GM23338 (cell line): ENCODE measurements at regions not wholly inside any gene's neighbourhood (a gene's known extent, or its start where the extent isn't known, plus 50 kb on each side); places are given as distances from the start of the nearest gene placed in this dataset.

Source experiments
- ATAC-seq: fragments of 200-7000 bp; cut with Tn5 transposase; 3 replicates; pipeline ENCODE4 v1.9.1; 2020
- DNase-seq: peaks from one replicate; pipeline ENCODE4 v3.0.0-alpha.2; 2015; ENCODE audit warnings: low spot score
- H2AFZ ChIP-seq: fragments of 200-600 bp; sonication (generic); 2 replicates; pipeline ENCODE4 v1.8.0; 2016; ENCODE audit warnings: antibody characterized with exemption, mild to moderate bottlenecking, moderate library complexity
- H3F3A ChIP-seq: fragments of 200-600 bp; sonication (generic); replicated peaks from 2 replicates; pipeline ENCODE4 v1.8.0; 2017; ENCODE audit warnings: antibody characterized with exemption, mixed run types, low read depth
- H3K27ac ChIP-seq: fragments of 200-600 bp; sonication (generic); 2 replicates; pipeline ENCODE4 v1.6.1; 2016; ENCODE audit warnings: low read depth
- H3K27me3 ChIP-seq: fragments of 200-600 bp; sonication (generic); 2 replicates; pipeline ENCODE4 v1.8.0; 2016; ENCODE audit warnings: mild to moderate bottlenecking, mixed run types, moderate library complexity; ENCODE audit not compliant: insufficient read depth
- H3K36me3 ChIP-seq: fragments of 200-600 bp; sonication (generic); 2 replicates; pipeline ENCODE4 v1.8.0; 2016; ENCODE audit warnings: mild to moderate bottlenecking; ENCODE audit not compliant: insufficient read depth
- H3K4me1 ChIP-seq: fragments of 200-600 bp; sonication (generic); 2 replicates; pipeline ENCODE4 v1.8.0; 2016; ENCODE audit warnings: mild to moderate bottlenecking, moderate library complexity; ENCODE audit not compliant: insufficient read depth
- H3K4me2 ChIP-seq: fragments of 200-600 bp; sonication (generic); 2 replicates; pipeline ENCODE4 v1.7.1; 2017; ENCODE audit warnings: mixed run types
- H3K4me3 ChIP-seq: fragments of 200-600 bp; sonication (generic); 2 replicates; pipeline ENCODE4 v1.6.1; 2016; ENCODE audit warnings: mixed run types
- H3K79me2 ChIP-seq: fragments of 200-600 bp; sonication (generic); replicated peaks from 2 replicates; pipeline ENCODE4 v1.8.0; 2017; ENCODE audit warnings: mild to moderate bottlenecking; ENCODE audit not compliant: insufficient read depth
- H3K9me2 ChIP-seq: fragments of 200-600 bp; sonication (generic); 2 replicates; pipeline ENCODE4 v1.8.0; 2017; ENCODE audit not compliant: insufficient read depth
- H4K20me1 ChIP-seq: fragments of 200-600 bp; sonication (generic); replicated peaks from 2 replicates; pipeline ENCODE4 v1.8.0; 2017; ENCODE audit warnings: mild to moderate bottlenecking; ENCODE audit not compliant: insufficient read depth
- H3K27ac Mint-ChIP-seq: 2 replicates; pipeline ENCODE4 v1.8.0; 2020; ENCODE audit warnings: inconsistent platforms, mild to moderate bottlenecking, moderate library complexity, mixed read lengths
- H3K27me3 Mint-ChIP-seq: 3 replicates; pipeline ENCODE4 v1.8.0; 2022; ENCODE audit warnings: low read depth, mild to moderate bottlenecking, moderate library complexity, mixed read lengths, inconsistent platforms; ENCODE audit not compliant: insufficient read depth, poor library complexity
- H3K36me3 Mint-ChIP-seq: 3 replicates; pipeline ENCODE4 v1.8.0; 2021; ENCODE audit warnings: low read depth, mild to moderate bottlenecking, inconsistent platforms, moderate library complexity, mixed read lengths
- H3K4me1 Mint-ChIP-seq: 3 replicates; pipeline ENCODE4 v1.8.0; 2020; ENCODE audit warnings: mild to moderate bottlenecking, inconsistent platforms, mixed read lengths
- H3K4me3 Mint-ChIP-seq: 3 replicates; pipeline ENCODE4 v1.8.0; 2021; ENCODE audit warnings: moderate library complexity, mild to moderate bottlenecking, inconsistent platforms, mixed read lengths
- H3K9me3 Mint-ChIP-seq: 3 replicates; pipeline ENCODE4 v1.8.0; 2020; ENCODE audit warnings: moderate library complexity, mild to moderate bottlenecking, inconsistent platforms, mixed read lengths
- CREB1 ChIP-seq: fragments of 250-450 bp; sonication (Bioruptor Pico); IDR thresholded peaks from 2 replicates; pipeline ENCODE4 v1.5.0; 2020; ENCODE audit warnings: low read depth, mild to moderate bottlenecking, moderate library complexity
- EZH2phosphoT487 ChIP-seq: fragments of 200-600 bp; sonication (generic); IDR thresholded peaks from one replicate; pipeline ENCODE4 v1.8.1; 2018; ENCODE audit warnings: antibody characterized with exemption; ENCODE audit not compliant: unreplicated experiment
- JUNB ChIP-seq: IDR thresholded peaks from one replicate; pipeline ENCODE4 v1.6.1; 2016; ENCODE audit warnings: antibody characterized with exemption; ENCODE audit not compliant: unreplicated experiment
- NANOG ChIP-seq: IDR thresholded peaks from 2 replicates; pipeline ENCODE4 v1.6.1; 2016; ENCODE audit warnings: antibody characterized with exemption, borderline replicate concordance
- POLR2AphosphoS5 ChIP-seq: IDR thresholded peaks from 2 replicates; pipeline ENCODE4 v1.6.1; 2016; ENCODE audit warnings: antibody characterized with exemption, low read depth
- STAT1 ChIP-seq: IDR thresholded peaks from one replicate; pipeline ENCODE4 v1.6.1; 2016; ENCODE audit warnings: antibody characterized with exemption; ENCODE audit not compliant: unreplicated experiment
- ZNF114 ChIP-seq: fragments of 250-450 bp; sonication (Bioruptor Pico); IDR thresholded peaks from 2 replicates; pipeline ENCODE4 v1.5.0; 2020; ENCODE audit warnings: mild to moderate bottlenecking, moderate library complexity
- ZNF331 ChIP-seq: fragments of 250-450 bp; sonication (Bioruptor Pico); IDR thresholded peaks from 2 replicates; pipeline ENCODE4 v1.5.0; 2020; ENCODE audit warnings: low read depth, mild to moderate bottlenecking, moderate library complexity
- TF ChIP-seq, protein P1 (sequence below): fragments of 250-450 bp; sonication (Bioruptor Pico); IDR thresholded peaks from 2 replicates; pipeline ENCODE4 v1.5.0; 2020; ENCODE audit warnings: mild to moderate bottlenecking, moderate library complexity
- TF ChIP-seq, protein P2 (sequence below): IDR thresholded peaks from 2 replicates; pipeline ENCODE4 v1.6.1; 2016; ENCODE audit warnings: antibody characterized with exemption
- TF ChIP-seq, protein P3 (sequence below): IDR thresholded peaks from one replicate; pipeline ENCODE4 v1.6.1; 2018; ENCODE audit warnings: antibody characterized with exemption; ENCODE audit not compliant: unreplicated experiment

DNA sequence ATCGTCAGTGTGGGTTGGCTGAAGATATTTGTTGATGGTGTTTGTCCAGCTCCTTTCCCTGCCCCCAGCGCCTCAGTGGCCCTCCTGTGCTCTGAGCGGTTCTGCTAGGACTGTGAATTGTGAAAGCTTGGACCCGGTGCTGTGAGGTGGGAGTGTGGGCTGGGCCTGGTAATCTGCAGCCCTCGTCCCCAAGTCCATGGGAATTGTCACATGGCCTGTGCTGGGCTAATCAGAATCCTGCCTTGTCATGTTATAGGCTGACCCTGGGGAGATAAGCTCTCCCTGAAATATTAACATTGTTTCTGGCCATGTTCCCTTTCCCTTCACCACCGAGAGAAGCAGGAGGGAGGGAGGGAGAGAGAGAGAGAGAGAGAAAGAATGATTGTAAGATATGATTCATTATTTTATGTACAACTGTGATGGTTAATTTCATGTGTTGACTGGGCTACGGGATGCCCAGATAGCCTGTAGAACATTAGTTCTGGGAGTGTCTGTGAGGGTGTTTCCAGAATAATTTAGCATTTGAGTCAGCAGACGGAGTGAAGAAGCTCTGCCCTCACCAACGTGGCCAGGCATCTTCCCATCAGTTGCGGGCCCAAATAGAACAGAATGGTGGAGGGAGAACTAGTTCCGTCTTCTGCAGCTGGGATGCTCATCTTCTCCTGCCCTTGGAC is 62.4 kb downstream of the TFAP2C start (continued):
- TF ChIP-seq, protein P1, sequence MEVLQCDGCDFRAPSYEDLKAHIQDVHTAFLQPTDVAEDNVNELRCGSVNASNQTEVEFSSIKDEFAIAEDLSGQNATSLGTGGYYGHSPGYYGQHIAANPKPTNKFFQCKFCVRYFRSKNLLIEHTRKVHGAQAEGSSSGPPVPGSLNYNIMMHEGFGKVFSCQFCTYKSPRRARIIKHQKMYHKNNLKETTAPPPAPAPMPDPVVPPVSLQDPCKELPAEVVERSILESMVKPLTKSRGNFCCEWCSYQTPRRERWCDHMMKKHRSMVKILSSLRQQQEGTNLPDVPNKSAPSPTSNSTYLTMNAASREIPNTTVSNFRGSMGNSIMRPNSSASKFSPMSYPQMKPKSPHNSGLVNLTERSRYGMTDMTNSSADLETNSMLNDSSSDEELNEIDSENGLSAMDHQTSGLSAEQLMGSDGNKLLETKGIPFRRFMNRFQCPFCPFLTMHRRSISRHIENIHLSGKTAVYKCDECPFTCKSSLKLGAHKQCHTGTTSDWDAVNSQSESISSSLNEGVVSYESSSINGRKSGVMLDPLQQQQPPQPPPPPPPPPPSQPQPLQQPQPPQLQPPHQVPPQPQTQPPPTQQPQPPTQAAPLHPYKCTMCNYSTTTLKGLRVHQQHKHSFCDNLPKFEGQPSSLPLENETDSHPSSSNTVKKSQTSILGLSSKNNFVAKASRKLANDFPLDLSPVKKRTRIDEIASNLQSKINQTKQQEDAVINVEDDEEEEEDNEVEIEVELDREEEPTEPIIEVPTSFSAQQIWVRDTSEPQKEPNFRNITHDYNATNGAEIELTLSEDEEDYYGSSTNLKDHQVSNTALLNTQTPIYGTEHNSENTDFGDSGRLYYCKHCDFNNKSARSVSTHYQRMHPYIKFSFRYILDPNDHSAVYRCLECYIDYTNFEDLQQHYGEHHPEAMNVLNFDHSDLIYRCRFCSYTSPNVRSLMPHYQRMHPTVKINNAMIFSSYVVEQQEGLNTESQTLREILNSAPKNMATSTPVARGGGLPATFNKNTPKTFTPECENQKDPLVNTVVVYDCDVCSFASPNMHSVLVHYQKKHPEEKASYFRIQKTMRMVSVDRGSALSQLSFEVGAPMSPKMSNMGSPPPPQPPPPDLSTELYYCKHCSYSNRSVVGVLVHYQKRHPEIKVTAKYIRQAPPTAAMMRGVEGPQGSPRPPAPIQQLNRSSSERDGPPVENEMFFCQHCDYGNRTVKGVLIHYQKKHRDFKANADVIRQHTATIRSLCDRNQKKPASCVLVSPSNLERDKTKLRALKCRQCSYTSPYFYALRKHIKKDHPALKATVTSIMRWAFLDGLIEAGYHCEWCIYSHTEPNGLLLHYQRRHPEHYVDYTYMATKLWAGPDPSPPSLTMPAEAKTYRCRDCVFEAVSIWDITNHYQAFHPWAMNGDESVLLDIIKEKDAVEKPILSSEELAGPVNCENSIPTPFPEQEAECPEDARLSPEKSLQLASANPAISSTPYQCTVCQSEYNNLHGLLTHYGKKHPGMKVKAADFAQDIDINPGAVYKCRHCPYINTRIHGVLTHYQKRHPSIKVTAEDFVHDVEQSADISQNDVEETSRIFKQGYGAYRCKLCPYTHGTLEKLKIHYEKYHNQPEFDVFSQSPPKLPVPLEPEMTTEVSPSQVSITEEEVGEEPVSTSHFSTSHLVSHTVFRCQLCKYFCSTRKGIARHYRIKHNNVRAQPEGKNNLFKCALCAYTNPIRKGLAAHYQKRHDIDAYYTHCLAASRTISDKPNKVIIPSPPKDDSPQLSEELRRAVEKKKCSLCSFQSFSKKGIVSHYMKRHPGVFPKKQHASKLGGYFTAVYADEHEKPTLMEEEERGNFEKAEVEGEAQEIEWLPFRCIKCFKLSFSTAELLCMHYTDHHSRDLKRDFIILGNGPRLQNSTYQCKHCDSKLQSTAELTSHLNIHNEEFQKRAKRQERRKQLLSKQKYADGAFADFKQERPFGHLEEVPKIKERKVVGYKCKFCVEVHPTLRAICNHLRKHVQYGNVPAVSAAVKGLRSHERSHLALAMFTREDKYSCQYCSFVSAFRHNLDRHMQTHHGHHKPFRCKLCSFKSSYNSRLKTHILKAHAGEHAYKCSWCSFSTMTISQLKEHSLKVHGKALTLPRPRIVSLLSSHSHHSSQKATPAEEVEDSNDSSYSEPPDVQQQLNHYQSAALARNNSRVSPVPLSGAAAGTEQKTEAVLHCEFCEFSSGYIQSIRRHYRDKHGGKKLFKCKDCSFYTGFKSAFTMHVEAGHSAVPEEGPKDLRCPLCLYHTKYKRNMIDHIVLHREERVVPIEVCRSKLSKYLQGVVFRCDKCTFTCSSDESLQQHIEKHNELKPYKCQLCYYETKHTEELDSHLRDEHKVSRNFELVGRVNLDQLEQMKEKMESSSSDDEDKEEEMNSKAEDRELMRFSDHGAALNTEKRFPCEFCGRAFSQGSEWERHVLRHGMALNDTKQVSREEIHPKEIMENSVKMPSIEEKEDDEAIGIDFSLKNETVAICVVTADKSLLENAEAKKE (CRISPR knock-in tag) = no peak
- TF ChIP-seq ZNF114 (CRISPR knock-in tag) (no peak), EZH2phosphoT487 (no peak), ZNF331 (CRISPR knock-in tag) (no peak), POLR2AphosphoS5 (no peak)

DNA sequence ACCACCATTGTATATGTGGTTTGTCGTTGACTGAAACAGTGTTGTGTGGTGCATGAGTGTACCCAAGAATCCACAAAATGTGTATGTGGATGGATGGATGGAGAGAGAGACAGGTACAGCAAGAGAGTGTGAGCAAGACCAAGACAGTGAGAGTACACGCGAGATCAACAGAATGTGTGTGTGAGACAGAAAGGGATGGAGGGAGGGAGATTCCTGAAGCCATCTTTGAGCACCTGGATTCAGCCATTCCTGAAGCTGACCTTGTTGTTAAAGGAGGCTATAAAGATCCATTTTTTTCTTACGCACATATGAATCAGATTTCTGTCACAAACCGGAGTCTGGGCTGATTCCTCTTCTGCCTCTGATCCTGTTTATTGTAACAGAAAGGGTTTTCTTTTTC is 64.1 kb downstream of the TFAP2C start:
- no peaks in the 10 kb centered on the region for H3F3A ChIP-seq
- H4K20me1 ChIP-seq = no peaks in the 10 kb centered on the region
- Mint-ChIP-seq H3K4me1 (peaks cover 25% of the 10 kb centered on the region), H3K27me3 (peaks cover 7% of the 10 kb centered on the region), H3K4me3 (no peak overlapping the region), H3K27ac (no peak overlapping the region), H3K36me3 (no peaks in the 10 kb centered on the region), H3K9me3 (no peaks in the 10 kb centered on the region)
- no peaks in the 10 kb centered on the region for H3K79me2 ChIP-seq
- no peaks in the 10 kb centered on the region for H3K27me3 ChIP-seq
- no peak overlapping the region for H3K27ac ChIP-seq
- H3K4me3 ChIP-seq = no peak overlapping the region
- no peak for DNase-seq
- H3K9me2 ChIP-seq = no peaks in the 10 kb centered on the region
- H3K4me2 ChIP-seq = no peak overlapping the region
- H2AFZ ChIP-seq = no peak overlapping the region
- H3K4me1 ChIP-seq = peaks cover 22% of the 10 kb centered on the region; the same call in 1 of the 2 replicates
- H3K36me3 ChIP-seq = no peaks in the 10 kb centered on the region
- ATAC-seq = no peak
- TF ChIP-seq JUNB = no peak
- TF ChIP-seq NANOG = no peak
- TF ChIP-seq, protein P2, sequence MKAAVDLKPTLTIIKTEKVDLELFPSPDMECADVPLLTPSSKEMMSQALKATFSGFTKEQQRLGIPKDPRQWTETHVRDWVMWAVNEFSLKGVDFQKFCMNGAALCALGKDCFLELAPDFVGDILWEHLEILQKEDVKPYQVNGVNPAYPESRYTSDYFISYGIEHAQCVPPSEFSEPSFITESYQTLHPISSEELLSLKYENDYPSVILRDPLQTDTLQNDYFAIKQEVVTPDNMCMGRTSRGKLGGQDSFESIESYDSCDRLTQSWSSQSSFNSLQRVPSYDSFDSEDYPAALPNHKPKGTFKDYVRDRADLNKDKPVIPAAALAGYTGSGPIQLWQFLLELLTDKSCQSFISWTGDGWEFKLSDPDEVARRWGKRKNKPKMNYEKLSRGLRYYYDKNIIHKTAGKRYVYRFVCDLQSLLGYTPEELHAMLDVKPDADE = no peak
- TF ChIP-seq STAT1 = no peak
- no peak for TF ChIP-seq POLR2AphosphoS5
- no peak for TF ChIP-seq ZNF331 (CRISPR knock-in tag)
- TF ChIP-seq, protein P3, sequence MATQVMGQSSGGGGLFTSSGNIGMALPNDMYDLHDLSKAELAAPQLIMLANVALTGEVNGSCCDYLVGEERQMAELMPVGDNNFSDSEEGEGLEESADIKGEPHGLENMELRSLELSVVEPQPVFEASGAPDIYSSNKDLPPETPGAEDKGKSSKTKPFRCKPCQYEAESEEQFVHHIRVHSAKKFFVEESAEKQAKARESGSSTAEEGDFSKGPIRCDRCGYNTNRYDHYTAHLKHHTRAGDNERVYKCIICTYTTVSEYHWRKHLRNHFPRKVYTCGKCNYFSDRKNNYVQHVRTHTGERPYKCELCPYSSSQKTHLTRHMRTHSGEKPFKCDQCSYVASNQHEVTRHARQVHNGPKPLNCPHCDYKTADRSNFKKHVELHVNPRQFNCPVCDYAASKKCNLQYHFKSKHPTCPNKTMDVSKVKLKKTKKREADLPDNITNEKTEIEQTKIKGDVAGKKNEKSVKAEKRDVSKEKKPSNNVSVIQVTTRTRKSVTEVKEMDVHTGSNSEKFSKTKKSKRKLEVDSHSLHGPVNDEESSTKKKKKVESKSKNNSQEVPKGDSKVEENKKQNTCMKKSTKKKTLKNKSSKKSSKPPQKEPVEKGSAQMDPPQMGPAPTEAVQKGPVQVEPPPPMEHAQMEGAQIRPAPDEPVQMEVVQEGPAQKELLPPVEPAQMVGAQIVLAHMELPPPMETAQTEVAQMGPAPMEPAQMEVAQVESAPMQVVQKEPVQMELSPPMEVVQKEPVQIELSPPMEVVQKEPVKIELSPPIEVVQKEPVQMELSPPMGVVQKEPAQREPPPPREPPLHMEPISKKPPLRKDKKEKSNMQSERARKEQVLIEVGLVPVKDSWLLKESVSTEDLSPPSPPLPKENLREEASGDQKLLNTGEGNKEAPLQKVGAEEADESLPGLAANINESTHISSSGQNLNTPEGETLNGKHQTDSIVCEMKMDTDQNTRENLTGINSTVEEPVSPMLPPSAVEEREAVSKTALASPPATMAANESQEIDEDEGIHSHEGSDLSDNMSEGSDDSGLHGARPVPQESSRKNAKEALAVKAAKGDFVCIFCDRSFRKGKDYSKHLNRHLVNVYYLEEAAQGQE = no peak
- no peak for TF ChIP-seq CREB1 (CRISPR knock-in tag)
